ENCODE measurements at regions not wholly inside any gene's neighbourhood (a gene's known extent, or its start where the extent isn't known, plus 50 kb on each side); places are given as distances from the start of the nearest gene placed in this dataset.
"Not testable (repeated sequence)": the region's sequence is repeated elsewhere in the genome, so short reads cannot be mapped to it uniquely, and the experiment has no call there.

DNA sequence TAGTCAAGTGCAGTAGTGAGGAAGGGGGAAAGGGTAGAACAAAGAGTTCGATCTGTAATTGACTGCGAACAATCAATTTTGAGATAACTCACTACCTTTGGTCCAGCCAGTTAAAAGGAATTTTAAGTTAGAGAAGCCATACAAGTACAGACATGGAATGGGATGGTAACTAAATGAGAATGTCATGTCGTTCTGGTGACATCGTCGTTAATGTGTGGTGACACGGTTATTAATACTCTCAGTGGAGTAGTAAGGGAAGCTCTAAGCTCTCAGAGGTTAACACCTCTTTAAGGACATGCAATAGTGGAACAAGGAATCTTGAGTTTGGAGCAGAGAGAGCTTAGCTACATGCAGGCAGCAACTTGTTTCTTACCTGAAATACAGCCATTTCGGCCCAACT lies 154.9 kb upstream of the KLF12 start:
- no peak for DNase-seq (ENCODE audit: low read depth)

DNA sequence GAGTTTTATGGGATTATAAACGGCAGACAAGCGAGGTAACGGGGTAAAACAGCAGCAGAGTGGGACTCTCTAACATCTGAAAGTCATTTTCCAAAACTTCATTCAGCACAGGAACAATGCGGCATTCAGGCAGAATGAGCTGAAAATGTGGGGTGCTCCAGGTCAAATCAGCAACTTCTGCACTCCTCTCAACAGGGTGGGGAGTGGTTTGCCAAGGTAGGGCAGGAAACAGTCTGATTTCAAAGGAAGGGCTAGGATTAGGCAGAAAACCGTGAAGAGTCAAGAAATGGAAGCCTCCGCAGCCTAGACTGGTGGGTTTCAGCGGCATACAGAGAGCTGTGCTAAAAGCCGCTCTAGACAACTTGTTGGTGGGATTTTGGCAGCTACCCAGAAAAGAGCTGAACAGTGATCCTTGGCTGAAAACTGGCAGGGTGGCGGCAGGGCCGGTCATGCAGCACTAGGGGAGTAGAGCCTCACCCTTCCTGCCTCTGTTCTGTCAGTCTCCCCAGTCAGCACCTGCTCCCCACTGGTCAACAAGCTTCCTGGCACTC lies 154.2 kb upstream of the KLF12 start:
- DNase-seq (ENCODE audit: low read depth) = no peak

DNA sequence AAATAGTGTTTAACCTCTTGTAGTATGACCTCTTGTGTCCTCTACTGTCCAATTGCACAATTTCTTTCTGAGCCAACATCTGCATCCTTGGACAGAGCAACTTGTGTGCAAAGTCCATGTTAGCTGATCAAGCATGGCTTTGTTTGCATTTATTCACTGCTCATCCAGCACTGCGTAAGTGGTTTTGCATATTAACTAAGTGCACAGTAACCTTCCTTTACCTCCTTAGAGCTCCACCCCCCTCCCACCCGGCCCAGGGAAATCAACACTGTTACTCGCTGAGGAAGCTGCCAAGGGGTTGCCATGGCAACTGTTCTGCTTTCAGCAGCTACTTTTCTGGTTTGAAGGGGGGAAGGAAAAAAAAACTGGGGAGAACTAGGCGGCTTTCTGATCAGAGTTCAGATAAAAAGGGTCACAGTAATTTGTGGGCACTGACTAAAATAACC lies 153.5 kb upstream of the KLF12 start:
- DNase-seq (ENCODE audit: low read depth) = peak; percentile 69

DNA sequence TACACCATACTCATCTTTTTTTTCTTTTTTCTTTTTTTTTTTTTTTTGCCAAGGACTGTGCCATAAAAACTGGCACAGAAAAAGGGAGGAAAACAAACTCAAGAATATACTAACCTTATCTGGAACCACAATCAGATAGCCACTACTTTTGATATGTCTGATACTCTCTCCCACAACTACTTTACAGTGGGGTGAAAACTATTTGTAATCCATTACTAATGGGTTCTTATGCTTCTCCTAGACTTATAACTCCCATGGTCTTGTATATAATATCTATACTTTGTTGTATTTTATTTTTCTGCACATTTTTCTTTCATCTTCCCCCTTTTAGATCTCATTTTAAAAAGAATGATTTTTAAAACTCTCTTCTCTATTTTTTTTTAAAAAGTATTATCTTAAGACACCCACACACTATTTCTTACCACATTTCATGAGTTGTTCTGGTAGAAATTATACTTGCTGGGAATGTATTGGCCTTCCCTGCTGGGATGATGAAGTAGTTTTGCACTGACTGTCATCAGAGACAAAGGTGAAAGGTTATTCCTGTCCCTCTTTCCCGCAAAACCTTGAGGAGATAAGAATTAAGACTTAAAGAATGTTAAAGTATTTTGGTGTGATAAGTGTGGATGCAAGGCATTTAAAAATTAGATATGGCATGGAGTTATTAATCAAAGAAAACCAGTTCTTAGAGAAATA lies 146.7 kb upstream of the KLF12 start:
- peak; percentile 80 for DNase-seq (ENCODE audit: low read depth)

DNA sequence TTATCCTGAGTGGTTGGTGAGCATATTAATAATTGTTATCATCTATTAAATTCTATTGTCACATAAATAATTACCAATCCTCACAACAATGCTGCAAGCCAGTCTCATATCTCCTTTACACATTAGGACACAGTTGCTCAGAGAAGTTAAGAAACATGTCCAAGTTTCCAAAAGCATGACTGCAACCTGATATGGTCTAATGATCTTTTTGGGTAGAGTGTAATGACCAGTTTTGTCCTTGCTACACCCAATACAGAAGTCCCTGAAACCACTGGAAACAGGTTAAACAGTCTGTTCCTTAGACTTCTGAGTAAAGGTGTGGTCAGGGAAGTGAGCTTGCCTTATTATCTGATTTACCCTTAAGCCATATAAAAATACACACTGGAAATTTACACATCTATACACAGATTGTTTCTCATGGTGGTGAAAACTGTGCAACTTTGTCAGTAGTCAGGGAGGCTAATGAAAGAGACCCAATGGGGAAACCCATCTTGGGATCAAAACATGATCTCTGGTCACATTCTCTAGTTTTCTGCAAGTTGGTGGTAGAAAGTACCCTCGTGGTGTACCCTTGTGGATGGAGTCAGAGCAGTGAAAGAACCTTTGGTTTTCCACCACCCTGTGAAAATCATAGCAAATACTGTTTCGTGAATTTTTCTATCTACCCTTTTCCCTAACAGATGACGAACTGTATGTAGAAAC lies 146.0 kb upstream of the KLF12 start:
- no peak for DNase-seq (ENCODE audit: low read depth)

DNA sequence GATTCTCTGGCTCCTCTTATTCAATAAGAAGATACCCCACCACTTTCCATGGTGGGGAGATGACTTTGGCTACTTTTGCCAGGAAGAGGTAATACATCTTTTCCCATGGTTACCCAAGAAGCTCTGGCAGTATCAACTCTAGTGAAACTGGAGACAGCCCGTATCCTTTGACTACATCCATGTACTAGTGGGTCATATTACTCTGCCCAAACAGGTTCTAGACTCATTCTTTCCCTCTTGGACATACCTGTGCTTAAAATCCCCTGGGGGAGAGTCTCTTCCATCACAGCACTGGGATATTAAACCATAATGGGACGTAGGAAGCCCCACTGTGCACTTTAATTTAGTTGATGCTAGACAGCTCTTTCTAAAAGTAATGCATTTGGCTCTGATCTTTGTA lies 144.7 kb upstream of the KLF12 start:
- no peak for DNase-seq (ENCODE audit: low read depth)

DNA sequence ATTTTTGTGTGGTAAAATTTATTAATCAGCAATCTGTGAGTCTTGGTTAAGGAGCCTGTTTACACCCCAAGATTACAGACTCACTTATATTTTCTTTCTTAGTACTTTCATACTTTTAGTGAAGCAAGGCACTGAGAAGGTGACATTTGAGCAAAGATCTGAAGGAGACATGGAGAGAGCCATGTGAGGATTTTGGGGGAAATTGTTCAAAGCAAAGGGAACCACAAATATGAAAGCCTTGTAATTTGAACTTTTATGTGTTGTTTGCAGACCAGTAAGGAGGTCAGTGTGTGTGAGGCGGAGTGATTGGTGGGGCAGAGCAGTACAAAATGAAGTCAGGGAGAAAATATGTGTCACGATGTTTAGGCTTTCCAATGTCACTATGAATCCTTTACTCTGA lies 140.7 kb upstream of the KLF12 start:
- no peak for DNase-seq (ENCODE audit: low read depth)

DNA sequence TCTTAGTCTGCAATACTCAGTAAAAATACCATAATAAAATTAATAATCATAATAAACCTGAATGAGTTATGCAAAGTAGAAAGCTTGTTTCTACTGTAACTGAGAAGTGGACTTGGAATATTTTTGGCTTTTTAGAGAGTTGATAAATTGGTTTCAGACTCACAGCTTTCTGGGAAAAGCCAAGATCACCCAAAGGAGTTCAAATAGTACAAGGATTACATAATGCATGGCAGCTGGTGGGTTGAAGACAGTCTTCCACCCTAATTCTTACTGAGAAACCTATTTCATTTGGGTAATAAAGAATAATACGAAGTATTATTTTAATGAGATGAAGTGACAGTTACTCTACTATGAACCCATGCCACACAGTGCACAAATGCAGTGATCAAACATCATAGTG lies 139.4 kb upstream of the KLF12 start:
- DNase-seq (ENCODE audit: low read depth) = no peak

DNA sequence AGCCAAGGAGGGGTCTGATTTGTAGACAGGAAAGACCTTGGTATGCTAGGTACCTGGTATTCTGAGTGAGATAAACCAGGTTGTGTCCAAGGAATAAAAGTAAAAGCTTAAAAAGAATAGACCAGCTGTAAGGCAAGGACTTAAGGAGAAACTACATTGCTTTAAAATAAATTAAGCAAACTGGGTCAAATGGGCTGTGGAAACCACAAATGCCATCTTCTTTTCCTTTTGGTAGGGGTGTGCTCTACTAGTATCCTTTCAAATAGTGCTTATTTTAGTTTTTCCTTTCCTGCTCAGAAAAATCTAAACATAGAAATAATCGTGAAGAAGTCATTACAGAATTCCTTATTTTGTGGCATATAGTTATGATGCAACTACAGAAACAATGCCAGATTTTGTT lies 138.6 kb upstream of the KLF12 start:
- DNase-seq (ENCODE audit: low read depth) = no peak

DNA sequence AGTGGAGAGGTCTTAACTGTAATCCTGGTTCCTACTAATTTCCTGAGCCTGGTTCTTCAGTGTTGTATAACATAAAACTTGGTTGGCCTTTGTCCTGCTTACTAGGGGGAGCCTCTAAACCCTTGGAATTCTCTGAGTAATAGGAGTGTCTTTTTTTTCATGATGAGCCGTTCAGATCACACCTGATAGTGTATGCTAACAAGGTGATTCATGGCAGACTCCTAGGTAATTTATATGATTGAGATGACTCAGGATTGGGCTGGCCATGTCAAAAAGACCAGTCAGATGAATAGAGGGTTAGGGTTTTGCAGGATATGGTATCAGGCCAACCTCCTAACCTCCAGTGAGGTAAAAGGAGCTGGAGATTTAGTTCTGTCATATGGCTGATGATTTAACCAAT lies 135.8 kb upstream of the KLF12 start:
- no peak for DNase-seq (ENCODE audit: low read depth)

DNA sequence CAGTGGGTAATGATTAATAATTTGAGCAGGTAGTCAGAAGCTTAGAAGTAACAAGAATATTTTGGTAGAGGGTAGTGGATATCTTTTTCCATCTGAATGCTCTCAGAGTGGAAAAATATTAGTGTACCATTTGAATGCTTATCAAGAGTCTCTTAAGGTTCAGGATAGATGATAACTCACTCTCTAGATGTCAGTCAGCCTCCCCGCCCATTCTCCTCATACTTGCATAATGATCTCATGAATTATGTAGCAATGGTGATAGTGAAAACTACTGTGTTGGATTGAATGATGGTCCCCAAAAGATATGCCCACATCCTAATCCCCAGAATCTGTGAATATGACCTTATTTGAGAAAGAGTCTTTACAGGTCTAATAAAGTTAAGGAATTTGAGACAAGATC lies 132.7 kb upstream of the KLF12 start:
- no peak for DNase-seq (ENCODE audit: low read depth)

DNA sequence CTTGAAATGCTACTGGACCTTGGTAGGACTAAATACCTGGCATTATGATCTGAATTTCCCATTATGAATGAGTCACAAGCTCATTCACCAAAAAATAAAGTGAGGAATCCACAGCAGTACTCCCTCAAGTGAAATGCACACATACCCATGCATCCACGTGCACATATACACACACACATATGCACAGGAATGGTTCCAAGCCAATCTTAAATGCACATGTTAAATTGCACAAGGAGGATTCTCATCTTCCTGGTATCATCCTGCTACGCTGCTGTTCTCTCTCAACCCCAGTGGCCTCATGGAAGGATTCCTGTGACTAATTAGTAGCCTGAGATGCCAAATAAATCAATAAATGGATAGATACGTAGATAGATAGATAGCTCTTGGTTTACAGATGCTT lies 132.1 kb upstream of the KLF12 start:
- DNase-seq (ENCODE audit: low read depth) = no peak

DNA sequence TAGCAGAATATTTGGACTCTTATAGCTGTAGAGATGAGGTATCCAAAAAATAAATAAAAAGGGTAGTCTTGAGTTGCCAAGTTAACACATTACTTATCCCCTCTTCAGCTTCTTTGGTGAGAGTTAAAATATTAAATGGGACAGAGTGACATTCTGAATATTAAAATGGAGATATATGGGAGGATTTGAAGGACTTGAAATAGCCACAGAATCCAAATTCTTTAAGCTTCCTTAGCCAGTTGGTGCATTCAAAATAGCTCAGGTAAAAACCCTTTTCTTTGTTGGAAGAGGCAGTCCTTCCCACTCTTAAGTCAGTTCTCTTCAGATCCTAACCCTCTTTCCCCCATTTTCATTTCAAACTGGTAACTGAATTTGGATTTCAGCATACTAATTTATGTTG lies 130.1 kb upstream of the KLF12 start:
- DNase-seq (ENCODE audit: low read depth) = no peak

DNA sequence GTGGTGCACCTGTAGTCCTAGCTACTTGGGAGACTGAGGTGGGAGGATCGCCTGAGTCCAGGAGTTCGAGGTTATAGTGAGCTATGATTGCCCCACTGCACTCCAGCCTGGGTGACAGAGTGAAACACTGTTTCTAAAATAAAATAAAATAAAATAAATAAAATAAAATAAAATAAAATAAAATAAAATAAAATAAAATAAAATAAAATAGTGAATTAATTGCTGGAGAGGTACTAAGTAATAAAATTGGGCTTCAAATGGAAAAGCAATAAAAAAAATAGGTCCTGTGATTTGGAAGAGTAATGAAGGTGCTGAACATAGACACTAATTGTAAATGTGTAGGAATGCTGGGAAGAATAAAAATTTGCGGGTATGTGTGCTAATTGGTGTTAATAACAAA lies 126.2 kb upstream of the KLF12 start:
- DNase-seq (ENCODE audit: low read depth) = not testable (repeated sequence)

DNA sequence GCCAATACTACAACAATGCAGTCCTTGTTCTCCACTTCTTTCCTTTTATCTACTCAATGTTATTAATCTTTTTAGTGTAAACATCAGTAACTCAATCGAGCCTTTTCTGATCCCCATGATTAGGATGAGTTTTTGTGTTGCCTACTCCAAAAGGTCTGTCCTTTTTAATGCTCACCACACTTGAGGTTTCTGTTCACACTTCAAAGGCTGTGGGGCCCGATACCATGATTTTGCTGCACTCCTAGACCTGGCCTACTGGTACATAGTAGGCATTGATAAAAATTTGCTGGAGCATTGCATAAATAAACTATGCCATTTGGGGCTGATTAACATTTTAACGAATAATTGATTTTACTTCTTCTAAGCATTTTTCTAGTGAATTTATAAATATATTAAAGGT lies 125.4 kb upstream of the KLF12 start:
- no peak for DNase-seq (ENCODE audit: low read depth)

DNA sequence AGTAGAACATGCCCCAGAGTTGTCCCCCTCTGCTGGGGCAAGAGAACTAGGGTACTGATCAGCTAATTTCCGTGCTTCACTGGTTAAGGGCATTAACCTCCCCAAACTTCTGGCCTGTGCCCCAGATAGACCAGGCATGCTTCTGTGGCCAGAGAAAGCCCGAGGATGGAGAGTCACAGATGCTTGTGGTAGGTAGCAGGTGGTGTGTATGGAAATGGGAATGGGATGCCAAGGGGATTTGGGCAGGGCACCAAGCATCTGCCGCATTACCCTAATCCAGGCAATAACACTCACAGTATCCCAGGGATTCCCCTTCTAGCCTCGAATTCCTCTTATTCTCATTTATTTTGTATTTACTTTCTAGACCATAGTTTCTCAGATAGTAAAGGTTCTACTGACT lies 124.8 kb upstream of the KLF12 start:
- no peak for DNase-seq (ENCODE audit: low read depth)

DNA sequence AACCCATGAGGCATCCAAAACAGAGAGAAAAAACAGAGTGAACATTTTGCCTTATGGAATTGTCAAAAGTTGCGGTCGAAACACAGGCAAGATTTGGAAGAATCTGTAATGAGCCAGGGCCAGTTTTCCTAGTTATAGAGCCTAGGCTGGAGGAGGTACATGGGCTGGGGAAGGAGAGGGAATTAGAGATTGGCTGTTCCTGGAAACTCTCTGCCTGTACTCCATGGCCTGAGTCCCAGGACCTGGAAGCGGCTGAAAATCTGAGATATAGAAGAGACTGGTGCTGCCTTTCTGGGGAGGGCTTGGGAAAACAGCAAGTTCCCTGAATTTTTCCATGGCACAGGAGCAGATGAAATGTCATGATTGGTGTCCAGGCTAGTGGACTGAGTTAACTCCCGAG lies 122.8 kb upstream of the KLF12 start:
- DNase-seq (ENCODE audit: low read depth) = no peak

DNA sequence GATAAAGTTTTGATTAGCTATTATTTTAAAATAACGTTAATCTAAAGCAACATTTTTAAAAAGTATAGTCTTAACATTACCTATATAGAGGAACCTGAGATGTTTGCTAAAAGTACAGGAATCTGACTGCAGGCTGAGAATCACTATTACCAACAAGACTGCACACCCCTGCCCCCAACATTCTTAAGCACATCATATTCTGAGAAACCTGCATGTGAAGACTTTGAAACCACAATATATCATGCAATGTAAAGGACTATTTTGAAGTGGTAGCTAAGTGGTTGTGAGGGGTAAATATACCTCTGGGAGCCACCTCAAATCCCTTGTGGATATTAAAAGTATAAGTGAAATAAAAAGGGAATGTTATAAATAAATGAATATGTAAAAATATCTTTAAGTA lies 119.0 kb upstream of the KLF12 start:
- DNase-seq (ENCODE audit: low read depth) = no peak

DNA sequence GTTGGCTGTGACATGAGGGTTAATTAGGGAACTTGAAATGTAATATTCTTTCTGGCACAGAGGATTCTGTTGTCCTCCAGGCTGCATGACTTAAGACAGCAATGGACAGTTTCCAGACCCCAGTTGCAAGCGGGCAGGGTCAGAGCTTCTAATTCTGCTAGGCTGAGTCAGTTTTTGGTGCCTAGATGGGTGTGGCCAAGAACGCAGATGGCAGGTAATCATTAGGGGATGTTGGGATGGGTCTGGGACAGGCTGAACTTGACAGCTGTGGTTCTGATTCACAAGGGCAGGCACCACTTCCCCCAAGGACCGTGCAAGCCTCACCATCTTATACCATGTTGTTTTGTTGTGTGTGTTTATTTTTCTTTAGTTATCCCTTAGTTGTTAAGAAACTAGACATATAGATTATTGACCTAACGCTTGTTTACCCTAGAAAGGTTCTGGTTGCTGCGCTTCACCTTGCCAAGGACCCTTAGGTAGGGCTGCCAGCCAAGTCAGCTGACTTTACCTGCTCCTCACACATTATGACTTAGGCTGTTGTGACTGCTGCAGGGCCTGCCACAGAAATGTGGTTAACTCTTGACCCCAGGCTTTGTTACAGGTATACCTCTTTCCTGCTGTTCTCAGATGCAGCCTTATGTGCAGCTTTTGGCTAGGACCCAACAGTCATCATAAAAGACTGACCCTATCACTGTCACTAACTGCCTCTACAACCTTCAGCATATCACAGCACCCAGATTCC lies 117.7 kb upstream of the KLF12 start:
- peak; percentile 7 for DNase-seq (ENCODE audit: low read depth)

DNA sequence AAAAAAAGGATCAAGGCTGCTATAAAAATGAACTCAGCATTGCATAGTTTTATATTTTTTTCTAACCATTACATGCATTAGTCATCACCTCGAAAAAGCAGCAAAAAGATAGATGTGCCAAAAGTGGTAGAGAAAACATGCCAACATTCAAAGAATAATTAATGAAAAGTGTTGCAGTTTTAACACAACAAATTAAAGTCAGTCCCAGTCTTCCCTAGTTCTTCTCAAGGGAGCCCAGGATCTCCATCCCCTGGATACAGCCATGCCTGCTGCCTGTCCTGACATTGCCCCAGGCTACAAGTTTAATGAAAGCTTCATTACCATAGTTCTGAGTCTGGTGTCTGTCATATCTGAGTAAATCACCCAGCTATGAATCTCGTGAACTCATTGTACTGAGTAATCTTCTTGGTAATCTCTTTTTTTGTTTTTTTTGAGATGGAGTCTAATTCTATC lies 116.6 kb upstream of the KLF12 start:
- peak; percentile 61 for DNase-seq (ENCODE audit: low read depth)

DNA sequence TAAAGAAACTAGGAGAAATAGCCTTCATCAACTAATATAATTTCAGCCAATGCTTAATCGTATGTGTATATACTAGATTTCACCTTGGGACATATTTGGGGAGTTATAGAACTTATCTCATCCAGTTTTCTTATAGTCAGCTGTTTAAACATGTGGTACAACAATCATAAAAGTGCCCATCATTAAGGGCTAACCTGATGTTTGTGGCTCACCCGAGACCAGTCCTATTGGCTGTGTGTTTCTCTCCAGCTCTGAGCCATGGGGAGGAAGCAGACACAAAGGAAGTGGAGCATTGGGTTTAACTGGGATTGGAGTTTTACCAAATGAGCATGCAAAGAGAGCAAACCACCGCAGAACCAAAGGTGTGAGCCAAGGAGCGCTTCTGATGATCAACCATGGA lies 114.3 kb upstream of the KLF12 start:
- no peak for DNase-seq (ENCODE audit: low read depth)

DNA sequence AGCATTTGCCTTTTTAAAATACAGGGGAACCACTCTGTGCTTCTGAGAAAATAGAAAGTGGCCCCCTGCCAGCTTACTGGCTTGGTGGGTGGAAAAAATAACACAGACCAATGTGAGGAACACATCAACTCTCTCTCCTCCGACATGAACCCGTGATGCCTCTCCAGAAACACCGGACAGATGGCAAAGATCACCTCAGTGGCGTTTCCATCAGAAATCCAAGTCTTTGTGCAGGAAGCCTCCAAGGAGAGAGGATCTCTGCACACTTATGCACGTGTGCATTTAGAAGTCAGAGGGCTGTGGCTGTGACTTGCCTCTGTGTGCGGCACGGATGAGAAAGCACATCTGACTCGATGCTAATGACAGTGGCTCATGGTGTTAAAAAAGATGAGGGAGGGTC lies 112.3 kb upstream of the KLF12 start:
- DNase-seq (ENCODE audit: low read depth) = no peak
